OCI-LY1 (cell line): ENCODE measurements at regions not wholly inside any gene's neighbourhood (a gene's known extent, or its start where the extent isn't known, plus 50 kb on each side); places are given as distances from the start of the nearest gene placed in this dataset.

Experiments used
- H2AFZ ChIP-seq: fragments of 200-600 bp; sonication (generic), shearing (Covaris generic); 2 replicates; pipeline ENCODE4 v1.6.0; 2014; ENCODE audit warnings: antibody characterized with exemption, mild to moderate bottlenecking, low read length
- H3F3A ChIP-seq: fragments of 200-600 bp; sonication (generic), shearing (Covaris generic); 2 replicates; pipeline ENCODE4 v1.6.0; 2014; ENCODE audit warnings: mild to moderate bottlenecking, antibody characterized with exemption, low read length, moderate library complexity; ENCODE audit not compliant: insufficient read depth
- H3K27ac ChIP-seq: fragments of 200-600 bp; sonication (generic); 2 replicates; pipeline ENCODE4 v1.5.1; 2014; ENCODE audit warnings: low read length, mixed run types, mild to moderate bottlenecking, low read depth; ENCODE audit not compliant: poor library complexity, severe bottlenecking
- H3K27me3 ChIP-seq: fragments of 200-600 bp; sonication (generic); 2 replicates; pipeline ENCODE4 v1.6.0; 2014; ENCODE audit warnings: antibody characterized with exemption, mild to moderate bottlenecking, low read length, moderate library complexity; ENCODE audit not compliant: insufficient read depth
- H3K36me3 ChIP-seq: fragments of 200-600 bp; sonication (generic); 2 replicates; pipeline ENCODE4 v1.6.1; 2014; ENCODE audit warnings: mild to moderate bottlenecking, antibody characterized with exemption, low read length, moderate library complexity, mixed read lengths; ENCODE audit not compliant: insufficient read depth
- H3K4me1 ChIP-seq: fragments of 200-600 bp; sonication (generic); 2 replicates; pipeline ENCODE4 v1.5.1; 2014; ENCODE audit warnings: mild to moderate bottlenecking, low read length, moderate library complexity; ENCODE audit not compliant: insufficient read depth, severe bottlenecking
- H3K4me2 ChIP-seq: fragments of 200-600 bp; sonication (generic), shearing (Covaris generic); 2 replicates; pipeline ENCODE4 v1.6.1; 2014; ENCODE audit warnings: low read length
- H3K4me3 ChIP-seq: fragments of 200-600 bp; sonication (generic); 2 replicates; pipeline ENCODE4 v1.5.1; 2014; ENCODE audit warnings: low read length, low read depth, mild to moderate bottlenecking, mixed read lengths; ENCODE audit not compliant: poor library complexity, severe bottlenecking
- H3K79me2 ChIP-seq: fragments of 200-600 bp; shearing (Covaris generic); 2 replicates; pipeline ENCODE4 v1.6.1; 2016; ENCODE audit warnings: mixed run types, low read length, mixed read lengths; ENCODE audit not compliant: insufficient read depth
- H3K9ac ChIP-seq: fragments of 200-600 bp; sonication (generic), shearing (Covaris generic); 2 replicates; pipeline ENCODE4 v1.6.1; 2014; ENCODE audit warnings: mild to moderate bottlenecking, low read length, mixed read lengths
- H3K9me2 ChIP-seq: fragments of 200-600 bp; sonication (generic), shearing (Covaris generic); 2 replicates; pipeline ENCODE4 v1.6.1; 2014; ENCODE audit warnings: low read depth, mild to moderate bottlenecking, low read length, mixed read lengths
- H3K9me3 ChIP-seq: fragments of 200-600 bp; shearing (Covaris generic); 2 replicates; pipeline ENCODE4 v1.6.1; 2014; ENCODE audit warnings: low read length, mixed read lengths
- H4K20me1 ChIP-seq: fragments of 200-600 bp; sonication (generic), shearing (Covaris generic); 2 replicates; pipeline ENCODE4 v1.6.0; 2016; ENCODE audit warnings: mild to moderate bottlenecking, low read length; ENCODE audit not compliant: insufficient read depth
- EZH2 ChIP-seq: fragments of 200-600 bp; sonication (generic), shearing (Covaris generic); IDR thresholded peaks from 2 replicates; pipeline ENCODE4 v1.8.0; 2017; ENCODE audit warnings: borderline replicate concordance, mixed run types, mild to moderate bottlenecking, antibody characterized with exemption, low read length, moderate library complexity, mixed read lengths
- TF ChIP-seq, protein P1 (sequence below): fragments of 200-600 bp; sonication (generic), shearing (Covaris generic); IDR thresholded peaks from 2 replicates; pipeline ENCODE4 v1.5.1; 2017; ENCODE audit warnings: mild to moderate bottlenecking, antibody characterized with exemption, low read length, moderate library complexity, mixed read lengths

DNA sequence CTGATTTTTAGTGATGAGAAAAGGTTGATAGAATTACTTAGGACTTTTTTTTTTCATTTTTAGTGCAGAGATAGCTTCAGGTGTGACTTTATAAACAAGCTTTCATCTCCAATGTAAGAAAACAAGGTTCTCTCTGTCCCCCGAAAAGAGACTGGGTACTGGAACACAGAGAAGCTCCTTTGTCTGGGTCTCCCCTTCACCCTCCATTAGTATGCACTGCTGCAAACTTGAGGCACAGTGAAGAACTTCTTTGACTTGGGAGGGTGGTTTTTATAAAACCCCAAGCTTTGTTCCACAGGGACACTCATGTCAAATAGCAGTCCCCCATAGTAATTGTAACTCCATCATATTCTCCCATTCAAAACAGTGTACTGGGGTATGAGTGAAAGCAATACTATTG lies 93.5 kb upstream of the SOX2 start:
- Histone ChIP-seq H4K20me1 (no peaks in the 10 kb centered on the region), H3K36me3 (no peaks in the 10 kb centered on the region; the same call in 1 of the 2 replicates), H3K4me2 (no peak overlapping the region), H3K27ac (peak overlapping the region; percentile 2), H3K9me2 (no peaks in the 10 kb centered on the region), H3K27me3 (no peaks in the 10 kb centered on the region), H3K4me3 (no peak overlapping the region), H3K9ac (no peak overlapping the region), H3K79me2 (peaks cover 3% of the 10 kb centered on the region; the same call in 1 of the 2 replicates), H3F3A (no peaks in the 10 kb centered on the region), H3K9me3 (no peaks in the 10 kb centered on the region), H3K4me1 (peaks cover 69% of the 10 kb centered on the region), H2AFZ (no peak overlapping the region)
- TF ChIP-seq EZH2 = no peak
- TF ChIP-seq, protein P1, sequence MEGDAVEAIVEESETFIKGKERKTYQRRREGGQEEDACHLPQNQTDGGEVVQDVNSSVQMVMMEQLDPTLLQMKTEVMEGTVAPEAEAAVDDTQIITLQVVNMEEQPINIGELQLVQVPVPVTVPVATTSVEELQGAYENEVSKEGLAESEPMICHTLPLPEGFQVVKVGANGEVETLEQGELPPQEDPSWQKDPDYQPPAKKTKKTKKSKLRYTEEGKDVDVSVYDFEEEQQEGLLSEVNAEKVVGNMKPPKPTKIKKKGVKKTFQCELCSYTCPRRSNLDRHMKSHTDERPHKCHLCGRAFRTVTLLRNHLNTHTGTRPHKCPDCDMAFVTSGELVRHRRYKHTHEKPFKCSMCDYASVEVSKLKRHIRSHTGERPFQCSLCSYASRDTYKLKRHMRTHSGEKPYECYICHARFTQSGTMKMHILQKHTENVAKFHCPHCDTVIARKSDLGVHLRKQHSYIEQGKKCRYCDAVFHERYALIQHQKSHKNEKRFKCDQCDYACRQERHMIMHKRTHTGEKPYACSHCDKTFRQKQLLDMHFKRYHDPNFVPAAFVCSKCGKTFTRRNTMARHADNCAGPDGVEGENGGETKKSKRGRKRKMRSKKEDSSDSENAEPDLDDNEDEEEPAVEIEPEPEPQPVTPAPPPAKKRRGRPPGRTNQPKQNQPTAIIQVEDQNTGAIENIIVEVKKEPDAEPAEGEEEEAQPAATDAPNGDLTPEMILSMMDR = no peak

DNA sequence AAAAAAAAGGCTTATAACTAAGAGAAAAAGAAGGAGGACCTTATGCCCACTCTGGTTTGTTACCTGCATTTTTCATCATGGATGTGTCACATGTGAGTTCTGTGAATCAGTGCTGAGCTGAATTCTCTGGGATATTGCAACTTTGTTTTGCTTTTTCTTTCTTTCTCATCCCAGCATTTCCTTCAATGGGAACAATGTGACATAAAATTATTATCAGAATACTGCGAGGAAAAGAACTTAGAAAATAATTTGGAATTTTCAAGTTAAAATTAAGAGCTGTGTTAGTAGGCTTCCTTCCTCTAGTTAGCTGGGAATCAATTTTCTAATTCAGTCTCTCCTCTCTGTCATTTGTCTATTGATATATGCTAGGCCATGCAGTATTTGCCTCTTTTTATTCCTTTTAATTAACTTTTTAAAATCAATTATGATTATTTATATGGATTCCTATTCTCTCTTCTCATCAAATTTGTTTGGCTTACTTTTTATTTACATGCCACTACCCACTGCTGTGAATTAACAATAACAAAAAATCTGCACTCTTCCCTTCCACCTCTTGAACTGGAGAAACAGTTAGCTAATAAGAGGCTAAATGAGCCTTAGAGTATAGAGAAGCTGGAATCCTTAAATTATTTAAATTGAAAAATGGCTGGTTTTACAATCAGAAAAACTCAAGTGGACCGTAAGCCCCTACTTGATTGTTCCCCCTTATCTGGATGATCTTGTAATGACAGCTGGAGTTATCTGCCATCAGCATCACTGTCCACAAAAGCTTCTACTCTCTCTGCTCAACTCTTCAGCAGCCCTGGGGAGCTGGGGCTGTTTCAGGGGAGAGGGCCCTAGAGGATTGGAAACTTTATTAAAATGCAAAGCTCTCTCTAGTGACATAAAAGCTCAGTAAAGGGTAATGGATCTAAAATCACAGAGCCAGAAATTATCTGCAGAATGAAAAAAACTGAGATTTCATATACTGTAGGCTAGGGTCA lies 95.3 kb upstream of the SOX2 start:
- Histone ChIP-seq H3K9me2 (no peaks in the 10 kb centered on the region), H3K36me3 (no peaks in the 10 kb centered on the region; the same call in 1 of the 2 replicates), H3K4me3 (no peak overlapping the region), H3K9me3 (no peaks in the 10 kb centered on the region), H4K20me1 (no peaks in the 10 kb centered on the region), H3K4me1 (peaks cover 74% of the 10 kb centered on the region), H3K27me3 (no peaks in the 10 kb centered on the region), H3K9ac (no peak overlapping the region), H3K4me2 (no peak overlapping the region), H3F3A (no peaks in the 10 kb centered on the region), H3K79me2 (peaks cover 3% of the 10 kb centered on the region; the same call in 1 of the 2 replicates), H3K27ac (no peak overlapping the region), H2AFZ (no peak overlapping the region)
- TF ChIP-seq, protein P1 = no peak
- no peak for TF ChIP-seq EZH2

DNA sequence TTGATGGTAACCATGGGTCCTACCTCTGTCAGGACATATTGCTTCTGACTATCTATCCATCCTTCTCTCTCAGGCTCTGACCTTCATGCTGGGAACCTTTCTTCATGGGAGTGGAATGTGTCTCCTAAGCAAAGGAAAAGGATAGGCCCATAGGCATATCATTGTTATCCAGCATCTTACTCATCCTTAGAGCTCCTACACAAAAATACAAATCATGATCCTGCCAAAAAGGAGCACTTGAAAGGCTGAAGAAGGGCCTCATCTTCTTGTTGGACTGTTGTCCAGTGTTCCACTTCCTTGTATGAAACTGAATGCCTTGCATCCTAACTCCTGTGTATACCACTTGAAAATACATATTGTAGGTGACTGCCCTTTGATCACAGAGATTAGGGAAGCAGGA lies 96.1 kb upstream of the SOX2 start:
- H3K9me3 ChIP-seq = no peaks in the 10 kb centered on the region
- 0 out of 2 replicates have a peak, but pooled peaks cover 3% of the 10 kb centered on the region for H3K79me2 ChIP-seq
- H3K27ac ChIP-seq = no peak overlapping the region
- TF ChIP-seq EZH2 = no peak
- TF ChIP-seq, protein P1 = no peak
- no peaks in the 10 kb centered on the region for H3K9me2 ChIP-seq
- H3K27me3 ChIP-seq = no peaks in the 10 kb centered on the region
- no peaks in the 10 kb centered on the region for H3K36me3 ChIP-seq
- H4K20me1 ChIP-seq = no peaks in the 10 kb centered on the region
- no peak overlapping the region for H3K4me3 ChIP-seq
- no peak overlapping the region for H3K4me2 ChIP-seq
- H3K9ac ChIP-seq = no peak overlapping the region
- H3F3A ChIP-seq = no peaks in the 10 kb centered on the region
- peaks cover 78% of the 10 kb centered on the region for H3K4me1 ChIP-seq
- no peak overlapping the region for H2AFZ ChIP-seq
